K562 (cell line): ENCODE measurements at regions not wholly inside any gene's neighbourhood (a gene's known extent, or its start where the extent isn't known, plus 50 kb on each side); places are given as distances from the start of the nearest gene placed in this dataset.

Source experiments
- CBFA2T3 ChIP-seq: fragments of 450-650 bp; IDR thresholded peaks from 2 replicates; pipeline ENCODE4 v1.6.1; 2017
- CEBPG ChIP-seq, 3 experiments: fragments of 200-800 bp in 1 of 3; sonication (Bioruptor generic) in 1 of 3; sonication (generic) in 1 of 3; formaldehyde crosslinking in 1 of 3; IDR thresholded peaks in 2 of 3; conservative IDR thresholded peaks in 1 of 3; 2 replicates each; pipeline versions ENCODE4 v1.6.1 to v1.8.0; 2016 to 2022; ENCODE audit warnings: missing compliant biosample characterization in 2 of 3, missing genetic modification characterization in 2 of 3, mild to moderate bottlenecking in 1 of 3, missing genetic modification reagents in 1 of 3
- NR2C2 ChIP-seq, 2 experiments: fragments of 200-800 bp in 1 of 2; sonication (Bioruptor generic) in 1 of 2; sonication (generic) in 1 of 2; formaldehyde crosslinking in 1 of 2; IDR thresholded peaks; 2 replicates each; pipeline versions ENCODE4 v1.6.1 to v1.8.0; 2016 to 2022; ENCODE audit warnings: mild to moderate bottlenecking in 1 of 2, missing compliant biosample characterization in 1 of 2, missing genetic modification characterization in 1 of 2, missing genetic modification reagents in 1 of 2
- PBX2 ChIP-seq, 2 experiments: IDR thresholded peaks in 1 of 2; conservative IDR thresholded peaks in 1 of 2; 2 replicates each; pipeline ENCODE4 v1.6.1; 2016; ENCODE audit warnings: low read depth in 2 of 2, mild to moderate bottlenecking in 1 of 2, missing compliant biosample characterization in 1 of 2, missing genetic modification characterization in 1 of 2, moderate library complexity in 1 of 2
- TFE3 ChIP-seq: fragments of 450-650 bp; formaldehyde crosslinking; IDR thresholded peaks from 2 replicates; pipeline ENCODE4 v1.4.0; 2020; ENCODE audit warnings: mild to moderate bottlenecking, mixed read lengths

GRCh38 chr17:59511726-59512125 lies 53.7 kb upstream of the DHX40 start (continued):
- TF ChIP-seq PBX2 (CRISPR knock-in tag; IDR thresholded peaks at IDR 0.05; ENCODE audit: low read depth) (no peak), PBX2 (tag; conservative IDR thresholded peaks at IDR 0.05; ENCODE audit: low read depth) (peak; percentile 94), NR2C2 (CRISPR knock-in tag; IDR thresholded peaks at IDR 0.05) (no peak), NR2C2 (tag; IDR thresholded peaks at IDR 0.05) (0 out of 2 replicates have a peak, but pooled peaks have one; percentile 15), CEBPG (CRISPR knock-in tag; IDR thresholded peaks at IDR 0.05) (no peak), CEBPG (tag; conservative IDR thresholded peaks at IDR 0.05 in 1 of 2, IDR thresholded peaks at IDR 0.05 in 1 of 2) (peak; percentile 33 to 68; a peak in 3 of 4 replicates), TFE3 (CRISPR knock-in tag) (no peak), CBFA2T3 (0 out of 2 replicates have a peak, but pooled peaks have one; percentile 10)
- TF ChIP-seq, all 486 proteins: peak for 7
